GM23338 (cell line): ENCODE measurements at regions not wholly inside any gene's neighbourhood (a gene's known extent, or its start where the extent isn't known, plus 50 kb on each side); places are given as distances from the start of the nearest gene placed in this dataset.

Experiments
- ATAC-seq: fragments of 200-7000 bp; cut with Tn5 transposase; 3 replicates; pipeline ENCODE4 v1.9.1; 2020
- DNase-seq: peaks from one replicate; pipeline ENCODE4 v3.0.0-alpha.2; 2015; ENCODE audit warnings: low spot score
- H2AFZ ChIP-seq: fragments of 200-600 bp; sonication (generic); 2 replicates; pipeline ENCODE4 v1.8.0; 2016; ENCODE audit warnings: antibody characterized with exemption, mild to moderate bottlenecking, moderate library complexity
- H3F3A ChIP-seq: fragments of 200-600 bp; sonication (generic); replicated peaks from 2 replicates; pipeline ENCODE4 v1.8.0; 2017; ENCODE audit warnings: antibody characterized with exemption, mixed run types, low read depth
- H3K27ac ChIP-seq: fragments of 200-600 bp; sonication (generic); 2 replicates; pipeline ENCODE4 v1.6.1; 2016; ENCODE audit warnings: low read depth
- H3K27me3 ChIP-seq: fragments of 200-600 bp; sonication (generic); 2 replicates; pipeline ENCODE4 v1.8.0; 2016; ENCODE audit warnings: mild to moderate bottlenecking, mixed run types, moderate library complexity; ENCODE audit not compliant: insufficient read depth
- H3K36me3 ChIP-seq: fragments of 200-600 bp; sonication (generic); 2 replicates; pipeline ENCODE4 v1.8.0; 2016; ENCODE audit warnings: mild to moderate bottlenecking; ENCODE audit not compliant: insufficient read depth
- H3K4me1 ChIP-seq: fragments of 200-600 bp; sonication (generic); 2 replicates; pipeline ENCODE4 v1.8.0; 2016; ENCODE audit warnings: mild to moderate bottlenecking, moderate library complexity; ENCODE audit not compliant: insufficient read depth
- H3K4me2 ChIP-seq: fragments of 200-600 bp; sonication (generic); 2 replicates; pipeline ENCODE4 v1.7.1; 2017; ENCODE audit warnings: mixed run types
- H3K4me3 ChIP-seq: fragments of 200-600 bp; sonication (generic); 2 replicates; pipeline ENCODE4 v1.6.1; 2016; ENCODE audit warnings: mixed run types
- H3K79me2 ChIP-seq: fragments of 200-600 bp; sonication (generic); replicated peaks from 2 replicates; pipeline ENCODE4 v1.8.0; 2017; ENCODE audit warnings: mild to moderate bottlenecking; ENCODE audit not compliant: insufficient read depth
- H3K9me2 ChIP-seq: fragments of 200-600 bp; sonication (generic); 2 replicates; pipeline ENCODE4 v1.8.0; 2017; ENCODE audit not compliant: insufficient read depth
- H4K20me1 ChIP-seq: fragments of 200-600 bp; sonication (generic); replicated peaks from 2 replicates; pipeline ENCODE4 v1.8.0; 2017; ENCODE audit warnings: mild to moderate bottlenecking; ENCODE audit not compliant: insufficient read depth
- H3K27ac Mint-ChIP-seq: 2 replicates; pipeline ENCODE4 v1.8.0; 2020; ENCODE audit warnings: inconsistent platforms, mild to moderate bottlenecking, moderate library complexity, mixed read lengths
- H3K27me3 Mint-ChIP-seq: 3 replicates; pipeline ENCODE4 v1.8.0; 2022; ENCODE audit warnings: low read depth, mild to moderate bottlenecking, moderate library complexity, mixed read lengths, inconsistent platforms; ENCODE audit not compliant: insufficient read depth, poor library complexity
- H3K36me3 Mint-ChIP-seq: 3 replicates; pipeline ENCODE4 v1.8.0; 2021; ENCODE audit warnings: low read depth, mild to moderate bottlenecking, inconsistent platforms, moderate library complexity, mixed read lengths
- H3K4me1 Mint-ChIP-seq: 3 replicates; pipeline ENCODE4 v1.8.0; 2020; ENCODE audit warnings: mild to moderate bottlenecking, inconsistent platforms, mixed read lengths
- H3K4me3 Mint-ChIP-seq: 3 replicates; pipeline ENCODE4 v1.8.0; 2021; ENCODE audit warnings: moderate library complexity, mild to moderate bottlenecking, inconsistent platforms, mixed read lengths
- H3K9me3 Mint-ChIP-seq: 3 replicates; pipeline ENCODE4 v1.8.0; 2020; ENCODE audit warnings: moderate library complexity, mild to moderate bottlenecking, inconsistent platforms, mixed read lengths
- CREB1 ChIP-seq: fragments of 250-450 bp; sonication (Bioruptor Pico); IDR thresholded peaks from 2 replicates; pipeline ENCODE4 v1.5.0; 2020; ENCODE audit warnings: low read depth, mild to moderate bottlenecking, moderate library complexity
- CTCF ChIP-seq, 2 experiments: fragments of 200-600 bp in 1 of 2; sonication (generic) in 1 of 2; conservative IDR thresholded peaks; 2 replicates each; pipeline versions ENCODE4 v1.5.1 to v1.6.1; 2016 to 2017; ENCODE audit warnings: antibody characterized with exemption in 2 of 2, low read depth in 2 of 2, mild to moderate bottlenecking in 2 of 2, moderate library complexity in 1 of 2
- EZH2 ChIP-seq: fragments of 200-600 bp; sonication (generic); IDR thresholded peaks from one replicate; pipeline ENCODE4 v1.8.0; 2017; ENCODE audit warnings: antibody characterized with exemption, mild to moderate bottlenecking, low read depth; ENCODE audit not compliant: unreplicated experiment
- EZH2phosphoT487 ChIP-seq: fragments of 200-600 bp; sonication (generic); IDR thresholded peaks from one replicate; pipeline ENCODE4 v1.8.1; 2018; ENCODE audit warnings: antibody characterized with exemption; ENCODE audit not compliant: unreplicated experiment
- JUNB ChIP-seq: IDR thresholded peaks from one replicate; pipeline ENCODE4 v1.6.1; 2016; ENCODE audit warnings: antibody characterized with exemption; ENCODE audit not compliant: unreplicated experiment
- NANOG ChIP-seq: IDR thresholded peaks from 2 replicates; pipeline ENCODE4 v1.6.1; 2016; ENCODE audit warnings: antibody characterized with exemption, borderline replicate concordance
- POLR2AphosphoS5 ChIP-seq: IDR thresholded peaks from 2 replicates; pipeline ENCODE4 v1.6.1; 2016; ENCODE audit warnings: antibody characterized with exemption, low read depth
- REST ChIP-seq: IDR thresholded peaks from one replicate; pipeline ENCODE4 v1.6.1; 2018; ENCODE audit warnings: antibody characterized with exemption; ENCODE audit not compliant: unreplicated experiment
- STAT1 ChIP-seq: IDR thresholded peaks from one replicate; pipeline ENCODE4 v1.6.1; 2016; ENCODE audit warnings: antibody characterized with exemption; ENCODE audit not compliant: unreplicated experiment
- ZNF114 ChIP-seq: fragments of 250-450 bp; sonication (Bioruptor Pico); IDR thresholded peaks from 2 replicates; pipeline ENCODE4 v1.5.0; 2020; ENCODE audit warnings: mild to moderate bottlenecking, moderate library complexity
- ZNF331 ChIP-seq: fragments of 250-450 bp; sonication (Bioruptor Pico); IDR thresholded peaks from 2 replicates; pipeline ENCODE4 v1.5.0; 2020; ENCODE audit warnings: low read depth, mild to moderate bottlenecking, moderate library complexity
- ZNF462 ChIP-seq: fragments of 250-450 bp; sonication (Bioruptor Pico); IDR thresholded peaks from 2 replicates; pipeline ENCODE4 v1.5.0; 2020; ENCODE audit warnings: mild to moderate bottlenecking, moderate library complexity
- TF ChIP-seq, protein P1 (sequence below): IDR thresholded peaks from 2 replicates; pipeline ENCODE4 v1.6.1; 2016; ENCODE audit warnings: antibody characterized with exemption

GRCh38 chr11:133636711-133637355 is 104.5 kb upstream of the OPCML start:
- Mint-ChIP-seq H3K27ac (no peak overlapping the region), H3K36me3 (peaks cover 4% of the 10 kb centered on the region; the same call in 1 of the 3 replicates), H3K27me3 (peaks cover 8% of the 10 kb centered on the region), H3K4me3 (no peak overlapping the region; the same call in 2 of the 3 replicates), H3K4me1 (peaks cover 34% of the 10 kb centered on the region), H3K9me3 (peaks cover 5% of the 10 kb centered on the region)
- Histone ChIP-seq H3K27ac (no peak overlapping the region), H3F3A (no peaks in the 10 kb centered on the region), H4K20me1 (no peaks in the 10 kb centered on the region), H3K4me3 (no peak overlapping the region), H3K4me1 (peaks cover 28% of the 10 kb centered on the region), H3K36me3 (no peaks in the 10 kb centered on the region; the same call in 1 of the 2 replicates), H3K9me2 (peaks cover 4% of the 10 kb centered on the region; the same call in 1 of the 2 replicates), H3K4me2 (peak overlapping the region; percentile 53), H3K79me2 (no peaks in the 10 kb centered on the region), H2AFZ (peak overlapping the region; percentile 91), H3K27me3 (no peaks in the 10 kb centered on the region)
- DNase-seq (peak; percentile 24), ATAC-seq (peak; percentile 72)
- TF ChIP-seq CTCF (conservative IDR thresholded peaks at IDR 0.05; ENCODE audit: low read depth in 2 of 2): no peak
- no peak for TF ChIP-seq CREB1 (CRISPR knock-in tag)
- no peak for TF ChIP-seq REST
- no peak for TF ChIP-seq STAT1
- TF ChIP-seq EZH2phosphoT487: no peak
- no peak for TF ChIP-seq ZNF114 (CRISPR knock-in tag)
- no peak for TF ChIP-seq JUNB
- TF ChIP-seq EZH2: no peak
- no peak for TF ChIP-seq NANOG
- TF ChIP-seq POLR2AphosphoS5: no peak
- no peak for TF ChIP-seq ZNF462 (CRISPR knock-in tag)
- no peak for TF ChIP-seq ZNF331
- TF ChIP-seq, protein P1, sequence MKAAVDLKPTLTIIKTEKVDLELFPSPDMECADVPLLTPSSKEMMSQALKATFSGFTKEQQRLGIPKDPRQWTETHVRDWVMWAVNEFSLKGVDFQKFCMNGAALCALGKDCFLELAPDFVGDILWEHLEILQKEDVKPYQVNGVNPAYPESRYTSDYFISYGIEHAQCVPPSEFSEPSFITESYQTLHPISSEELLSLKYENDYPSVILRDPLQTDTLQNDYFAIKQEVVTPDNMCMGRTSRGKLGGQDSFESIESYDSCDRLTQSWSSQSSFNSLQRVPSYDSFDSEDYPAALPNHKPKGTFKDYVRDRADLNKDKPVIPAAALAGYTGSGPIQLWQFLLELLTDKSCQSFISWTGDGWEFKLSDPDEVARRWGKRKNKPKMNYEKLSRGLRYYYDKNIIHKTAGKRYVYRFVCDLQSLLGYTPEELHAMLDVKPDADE: no peak
